HG02973 (cell line): ENCODE measurements at regions not wholly inside any gene's neighbourhood (a gene's known extent, or its start where the extent isn't known, plus 50 kb on each side); places are given as distances from the start of the nearest gene placed in this dataset.

Experiments
- ATAC-seq: cut with Tn5 transposase; IDR thresholded peaks from one replicate; pipeline ENCODE4 v1.9.1; 2021; ENCODE audit warnings: moderate library complexity; ENCODE audit not compliant: unreplicated experiment

DNA sequence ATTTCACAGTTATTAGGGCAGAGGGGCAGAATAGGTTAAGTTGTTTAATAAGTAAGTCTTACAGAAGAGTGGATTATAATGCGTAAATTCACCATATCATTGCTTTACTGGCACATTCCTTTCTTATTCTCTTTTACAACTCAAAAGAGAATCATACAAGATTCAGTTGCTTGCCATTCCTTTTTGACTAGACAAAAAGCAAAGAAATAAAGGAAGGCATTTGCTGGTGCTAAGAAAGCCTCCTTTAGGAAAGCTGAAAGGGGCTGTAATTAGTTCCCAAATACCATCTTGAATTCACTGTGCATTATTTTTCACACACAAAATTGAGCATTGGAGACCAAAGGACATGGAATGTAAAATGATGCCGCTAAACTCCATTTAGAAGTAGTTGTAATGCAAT is 499.3 kb downstream of the NXPH1 start:
- ATAC-seq = no peak

DNA sequence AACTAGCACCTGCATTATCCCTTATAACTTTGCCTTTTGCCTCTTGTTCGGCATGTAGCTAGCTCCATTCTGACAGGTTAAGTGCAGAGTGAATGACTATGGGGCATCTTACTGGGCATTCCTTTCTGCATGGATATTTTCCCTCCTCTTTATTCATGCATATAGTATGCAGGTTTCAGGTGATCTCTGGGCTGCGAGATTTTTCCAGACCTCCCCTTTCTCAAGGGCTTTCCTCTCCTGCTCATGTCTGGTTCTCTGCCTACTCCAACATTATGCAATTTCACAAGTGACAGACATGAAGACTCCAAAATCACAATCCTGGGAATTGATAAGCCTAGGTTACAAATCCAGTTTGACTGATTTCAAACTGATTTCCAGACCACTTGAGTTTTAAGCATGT is 503.8 kb downstream of the NXPH1 start:
- ATAC-seq = no peak

DNA sequence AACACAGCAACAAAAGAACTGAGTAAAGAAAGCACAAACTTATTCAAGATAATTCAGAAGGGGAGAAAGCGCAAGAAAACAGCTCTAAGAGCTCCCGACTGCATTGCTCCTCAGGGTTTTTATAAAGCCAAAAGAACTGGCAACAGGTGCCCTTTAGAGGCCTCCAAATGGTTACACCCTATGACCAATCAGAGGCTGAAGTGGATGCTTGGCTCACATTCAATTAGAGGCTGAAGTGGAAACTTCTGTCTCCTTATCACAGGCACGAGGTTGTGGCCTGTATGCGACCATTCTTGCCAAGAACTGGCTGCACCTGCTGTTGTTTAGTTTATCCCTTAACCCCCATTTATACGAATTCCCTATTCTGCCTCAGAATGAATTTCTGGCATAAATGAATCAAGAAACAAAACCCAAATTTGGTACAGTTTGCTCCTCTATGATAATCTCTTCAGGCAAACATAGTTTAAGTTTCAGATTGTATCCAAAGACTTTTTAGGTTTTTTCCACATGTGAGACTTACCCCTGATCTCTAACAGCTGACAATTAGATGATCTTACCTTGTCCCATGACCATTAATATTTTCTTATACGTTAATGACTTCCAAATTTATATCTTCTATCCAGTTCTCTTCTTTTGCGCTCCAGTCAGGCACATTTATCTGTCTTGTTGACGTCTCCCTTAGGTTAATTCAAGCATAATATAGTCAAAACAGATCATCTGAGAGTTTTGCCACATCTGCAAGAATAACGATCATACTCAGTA is 504.8 kb downstream of the NXPH1 start:
- no peak for ATAC-seq

DNA sequence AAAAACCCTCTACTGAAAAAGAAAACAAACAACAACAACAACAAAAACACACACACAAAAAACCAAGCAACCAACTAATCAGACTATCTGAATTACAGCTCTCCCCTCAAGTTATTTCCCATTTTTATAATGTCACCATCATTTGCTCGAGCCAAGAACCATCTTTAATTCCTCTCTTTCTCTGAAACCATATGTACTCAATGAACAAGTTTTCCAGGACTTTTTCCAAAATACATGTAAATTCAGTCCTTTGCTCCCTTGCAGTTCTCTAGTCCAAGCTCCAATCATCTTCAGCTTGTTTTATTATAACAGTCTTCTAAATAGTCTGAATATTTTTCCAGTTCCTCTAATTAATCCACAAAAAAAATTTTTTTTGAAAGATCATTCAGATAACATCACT is 506.0 kb downstream of the NXPH1 start:
- no peak for ATAC-seq

DNA sequence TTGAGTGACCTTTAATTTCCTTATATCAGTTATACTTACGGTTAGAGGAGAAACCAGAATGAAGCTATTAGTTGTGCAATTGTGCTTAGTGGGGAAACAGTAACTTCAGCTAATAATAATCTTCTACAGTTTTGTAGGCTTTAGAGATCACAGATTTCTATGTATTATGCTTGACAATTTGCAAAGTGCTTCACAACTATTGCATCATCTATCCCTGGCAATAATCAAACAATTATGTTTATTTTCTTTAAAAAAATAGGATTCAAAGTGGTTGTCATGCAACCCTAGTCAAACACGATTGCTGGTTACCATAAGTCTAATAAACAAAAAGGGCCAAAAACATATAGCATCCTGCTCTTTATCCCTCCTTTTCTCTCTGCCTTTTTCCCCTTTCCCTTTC is 530.3 kb downstream of the NXPH1 start:
- ATAC-seq = no peak

DNA sequence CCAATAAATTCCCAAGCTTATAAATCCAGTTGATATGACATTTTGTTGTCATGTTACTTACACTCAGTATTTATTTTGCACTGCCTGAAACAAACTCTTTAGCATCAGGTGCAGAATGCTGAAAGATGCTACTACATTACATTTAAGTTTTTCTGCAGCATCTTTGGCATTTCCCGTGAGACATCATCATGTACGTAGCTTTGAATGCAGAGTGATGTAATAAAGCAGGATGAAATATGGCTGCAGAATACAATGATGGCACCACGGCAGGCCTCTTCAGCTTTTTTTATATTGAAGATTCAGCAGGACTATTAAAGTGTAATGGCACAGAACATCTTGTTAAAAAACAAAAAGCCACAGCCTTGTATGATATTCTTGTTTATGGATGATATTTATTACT is 531.8 kb downstream of the NXPH1 start:
- no peak for ATAC-seq

DNA sequence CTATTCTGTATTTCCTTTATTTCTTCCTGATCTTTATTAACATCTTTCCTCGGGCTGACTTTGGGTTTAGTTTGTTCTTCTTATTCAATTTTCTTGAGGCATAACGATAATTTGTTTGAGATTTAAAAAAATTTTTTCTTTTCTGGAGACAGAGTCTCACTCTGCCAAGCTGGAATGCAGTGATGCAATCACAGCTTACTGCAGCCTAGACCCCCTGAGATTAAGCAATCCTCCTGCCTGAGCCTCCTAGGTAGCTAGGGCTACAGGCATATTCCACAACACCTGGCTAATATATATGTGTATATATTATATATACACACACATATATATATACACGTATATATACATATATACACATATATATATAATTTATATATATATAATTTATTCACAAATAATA is 540.2 kb downstream of the NXPH1 start:
- no peak for ATAC-seq

DNA sequence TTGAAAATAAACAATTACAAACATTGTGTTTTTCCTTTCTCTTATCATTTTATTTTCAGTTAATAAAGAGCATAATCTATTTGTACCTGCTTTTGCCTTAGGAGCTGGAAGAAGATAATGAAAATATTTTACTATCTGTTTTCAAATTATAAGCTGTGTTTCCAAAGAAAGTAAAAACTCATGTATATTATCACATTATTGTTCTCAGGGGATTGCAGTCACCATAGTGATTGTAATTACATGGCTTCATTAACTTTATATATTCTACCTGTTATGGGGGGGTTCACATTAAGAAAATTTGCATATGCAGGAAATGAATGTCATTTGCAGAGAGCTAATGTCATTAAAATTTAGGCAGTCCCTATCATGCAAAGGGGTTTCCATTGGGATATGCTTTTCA is 542.3 kb downstream of the NXPH1 start:
- ATAC-seq = no peak

DNA sequence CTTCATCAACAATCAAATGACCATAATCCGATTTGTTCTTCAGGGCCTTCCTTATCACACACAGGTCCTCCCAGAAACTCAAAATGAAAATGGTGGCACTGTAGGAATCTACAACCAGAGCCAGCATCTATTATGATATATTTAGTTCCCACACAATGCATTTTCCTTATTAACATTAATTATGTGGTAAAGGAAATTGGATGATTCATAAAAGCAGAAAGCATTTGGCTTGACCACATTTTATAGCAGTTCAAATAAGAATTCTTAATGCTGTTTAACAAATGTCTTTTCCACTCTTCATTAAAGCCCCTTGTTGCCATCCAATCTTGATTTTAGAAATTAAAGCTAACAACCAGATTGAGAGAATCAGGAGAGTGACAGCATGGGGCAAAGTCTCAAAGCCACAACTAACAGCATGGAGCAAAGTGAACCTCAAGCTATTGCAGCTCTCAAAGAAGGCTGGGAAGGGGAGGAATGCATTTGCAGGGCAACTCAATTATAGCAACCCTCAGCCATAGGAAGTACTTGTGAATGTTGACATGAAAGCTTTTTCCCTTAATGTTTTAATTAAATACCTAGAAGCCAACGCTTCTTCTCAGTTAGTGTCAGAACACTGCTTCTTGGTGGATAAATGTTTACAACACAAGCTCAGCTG is 549.1 kb downstream of the NXPH1 start:
- no peak for ATAC-seq

DNA sequence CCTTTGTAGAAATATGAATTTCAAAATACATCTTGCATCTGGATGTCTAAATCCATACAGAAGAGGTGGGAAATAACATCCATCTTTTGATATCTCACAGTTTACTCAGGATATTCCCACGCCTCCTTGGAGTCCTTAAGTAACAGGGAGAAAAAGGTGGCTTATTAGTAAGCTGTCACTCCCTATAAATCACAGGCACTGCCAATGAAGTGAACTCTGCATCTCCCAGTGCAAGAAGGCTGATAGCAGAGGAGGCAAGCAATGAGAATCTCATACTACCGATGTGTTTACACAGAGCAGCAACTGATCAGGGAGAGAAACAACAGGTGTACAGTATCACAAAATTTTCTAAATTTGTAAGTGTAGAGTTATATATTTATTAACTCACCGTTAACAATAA is 551.8 kb downstream of the NXPH1 start:
- ATAC-seq = no peak

DNA sequence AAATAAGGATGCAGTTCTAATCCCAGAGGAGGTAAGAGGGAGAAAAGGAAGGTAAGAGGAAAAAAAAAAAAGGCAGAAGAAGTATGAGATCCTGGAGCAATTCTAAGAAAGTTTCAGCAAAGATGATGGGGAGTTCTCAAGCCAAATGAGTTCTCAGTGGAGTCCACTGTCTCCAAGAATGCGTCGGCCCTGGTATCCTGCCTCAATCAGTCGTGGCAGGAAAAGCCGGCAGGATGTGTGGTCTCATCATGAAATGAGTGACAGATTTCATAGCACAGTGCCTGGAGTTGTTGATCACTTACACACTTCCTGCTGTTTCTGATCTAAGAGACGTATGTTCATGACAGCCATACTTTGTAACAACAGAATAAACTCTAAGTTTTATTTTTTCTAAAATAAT is 554.9 kb downstream of the NXPH1 start:
- ATAC-seq = no peak

DNA sequence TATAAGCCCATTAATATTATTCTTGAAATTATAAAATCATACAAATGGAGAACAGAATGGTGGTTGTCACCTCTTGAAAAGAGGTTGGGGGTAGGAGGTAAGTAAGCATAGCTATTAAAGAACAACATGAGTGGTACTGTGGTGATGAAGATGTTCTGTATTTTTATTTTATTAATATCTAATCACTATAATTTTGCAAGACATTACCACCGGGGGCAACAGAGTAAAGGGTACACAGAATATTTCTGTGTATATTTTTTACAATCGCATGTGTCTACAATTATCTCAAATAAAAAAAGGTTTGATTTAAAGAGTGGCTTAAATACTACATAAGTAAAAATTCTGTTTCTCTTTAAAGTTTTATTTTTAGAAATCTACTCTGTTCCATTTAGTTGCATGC is 557.8 kb downstream of the NXPH1 start:
- no peak for ATAC-seq

DNA sequence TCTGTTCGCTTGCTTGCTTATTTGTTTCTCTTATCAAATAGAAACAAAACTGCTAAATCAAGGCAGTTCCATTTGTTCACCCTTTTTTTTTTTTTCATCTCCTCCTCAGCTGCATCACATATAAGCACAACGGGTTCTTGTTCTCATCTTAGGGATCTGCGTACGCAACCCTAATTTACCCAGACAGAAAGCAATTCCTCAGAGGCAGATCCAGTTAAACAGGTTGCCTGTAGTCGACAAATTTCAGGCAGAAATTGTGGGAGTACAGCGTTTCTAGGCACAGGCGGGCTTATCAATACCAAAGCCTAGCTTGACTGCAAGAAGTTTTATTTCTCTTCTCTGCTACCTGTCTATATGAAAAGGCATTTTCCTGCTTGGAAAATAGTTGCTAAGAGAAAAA is 565.4 kb downstream of the NXPH1 start:
- ATAC-seq = no peak

DNA sequence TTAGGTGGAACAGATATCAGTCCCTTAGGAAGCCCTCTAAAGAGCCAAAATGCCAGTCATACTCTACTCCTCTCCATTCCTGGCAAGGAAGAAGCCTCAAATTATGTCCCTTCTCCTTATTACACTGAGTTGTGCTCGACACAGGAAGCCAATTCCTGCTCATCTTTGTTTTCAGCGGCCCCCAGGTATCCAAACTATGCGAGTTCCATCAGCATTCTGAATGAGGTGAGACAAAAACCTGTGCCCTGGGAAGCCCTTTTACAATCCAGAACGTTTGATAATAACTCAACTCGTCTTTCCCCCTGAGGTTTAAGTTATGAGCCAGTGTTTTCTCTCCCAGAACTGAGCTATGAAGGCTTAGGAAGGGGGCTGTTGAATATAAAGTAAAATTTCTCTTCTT is 580.5 kb downstream of the NXPH1 start:
- no peak for ATAC-seq

DNA sequence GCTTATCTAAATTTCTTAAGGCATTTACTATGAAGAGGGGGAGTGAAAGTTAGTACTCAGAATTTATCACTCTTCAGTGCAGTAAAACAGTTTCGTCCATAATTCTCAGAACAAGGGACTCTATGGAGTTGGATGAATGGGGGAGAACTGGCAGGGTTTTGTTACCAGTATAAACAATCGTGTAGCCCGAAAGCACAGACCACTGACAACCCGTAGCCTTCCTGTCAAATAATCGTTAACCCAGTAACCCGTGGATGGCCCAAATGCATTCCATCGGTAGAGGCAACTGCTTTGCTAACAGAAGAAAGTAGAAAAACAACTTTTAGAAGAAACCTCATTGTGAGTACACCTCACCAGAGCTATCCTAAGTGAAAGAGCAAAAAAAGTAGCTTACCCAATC is 583.9 kb downstream of the NXPH1 start:
- no peak for ATAC-seq

DNA sequence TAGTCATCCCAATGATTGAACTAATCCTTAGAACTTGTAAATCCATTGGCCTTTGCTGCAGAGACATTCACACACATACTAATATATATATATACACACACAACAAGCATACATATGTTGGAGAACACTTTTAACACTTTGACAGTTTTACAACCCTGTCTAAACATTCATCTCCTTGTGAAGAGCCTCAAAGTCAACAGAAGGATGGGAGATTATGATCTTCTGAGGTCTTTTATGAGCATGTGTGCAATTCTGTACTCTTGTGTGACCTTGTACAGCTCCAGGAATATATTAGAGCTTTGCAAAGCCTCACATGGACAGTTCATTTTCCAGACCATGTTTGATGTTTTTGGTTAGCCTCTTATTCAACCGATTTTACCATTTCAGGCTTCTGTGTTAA is 589.0 kb downstream of the NXPH1 start:
- no peak for ATAC-seq

DNA sequence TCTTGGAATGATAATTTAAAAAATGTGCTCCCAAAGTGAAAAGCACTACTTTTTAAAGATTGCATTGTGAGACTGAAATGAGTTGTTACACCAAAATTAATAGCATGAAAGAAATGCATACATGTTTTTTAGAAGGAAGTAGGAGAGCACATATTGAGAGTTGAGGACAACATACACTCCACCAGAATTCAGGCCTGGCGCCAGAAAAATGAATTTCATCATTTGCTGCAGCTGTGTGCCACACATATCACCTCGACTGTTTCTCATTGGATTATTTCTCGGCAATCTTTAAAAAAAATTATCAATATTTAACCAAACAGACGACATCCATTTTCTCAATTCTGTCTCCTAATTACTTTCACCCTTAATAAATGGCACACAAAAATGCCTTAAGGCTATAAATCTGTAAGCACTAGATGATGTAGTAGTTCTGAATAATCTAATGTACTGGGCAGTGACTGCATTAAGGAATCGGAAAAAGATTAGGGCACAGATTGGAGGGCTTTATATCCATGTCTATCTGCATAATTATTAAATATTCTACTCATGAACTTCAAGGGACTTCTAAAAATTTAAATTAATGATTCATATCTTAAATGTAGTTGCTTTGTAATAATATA is 590.4 kb downstream of the NXPH1 start:
- ATAC-seq = no peak

DNA sequence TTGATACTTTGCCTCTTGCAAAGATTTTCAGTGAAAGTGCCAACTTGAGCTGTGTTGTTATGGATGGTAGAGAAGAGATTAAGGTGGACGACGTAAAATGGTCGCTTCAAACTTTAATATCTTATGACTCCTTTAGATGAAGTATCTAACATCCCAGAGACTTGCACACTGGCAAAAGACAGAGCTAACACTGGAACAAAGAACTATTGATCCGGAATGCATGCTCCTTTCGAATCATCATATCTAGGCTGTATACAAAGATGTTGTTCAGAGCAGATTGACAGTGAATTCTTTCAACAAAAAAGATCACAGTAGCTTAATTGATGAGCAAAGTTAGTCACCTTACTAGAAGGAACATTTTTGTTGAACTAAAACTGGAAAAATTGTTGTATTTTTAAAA is 592.7 kb downstream of the NXPH1 start:
- ATAC-seq = no peak

DNA sequence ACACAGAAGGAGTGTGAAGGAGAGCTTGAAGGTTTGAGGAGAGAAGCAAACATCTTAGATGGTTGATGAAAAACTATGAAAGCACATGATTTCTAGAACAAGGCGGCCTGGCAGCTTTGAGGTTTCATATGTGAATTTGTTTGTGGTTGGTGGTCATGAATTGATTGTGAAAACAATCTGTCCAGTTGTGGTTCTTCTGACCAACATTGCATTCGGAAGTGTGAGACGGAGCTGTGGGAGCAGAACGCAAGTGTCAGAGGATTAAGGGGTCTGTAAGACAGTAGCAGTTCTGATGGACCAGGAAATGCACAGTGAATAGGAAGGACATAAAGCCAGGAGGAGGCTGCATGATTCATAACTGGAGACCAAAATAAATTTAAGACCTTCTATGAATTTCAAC is 594.6 kb downstream of the NXPH1 start:
- ATAC-seq = no peak

DNA sequence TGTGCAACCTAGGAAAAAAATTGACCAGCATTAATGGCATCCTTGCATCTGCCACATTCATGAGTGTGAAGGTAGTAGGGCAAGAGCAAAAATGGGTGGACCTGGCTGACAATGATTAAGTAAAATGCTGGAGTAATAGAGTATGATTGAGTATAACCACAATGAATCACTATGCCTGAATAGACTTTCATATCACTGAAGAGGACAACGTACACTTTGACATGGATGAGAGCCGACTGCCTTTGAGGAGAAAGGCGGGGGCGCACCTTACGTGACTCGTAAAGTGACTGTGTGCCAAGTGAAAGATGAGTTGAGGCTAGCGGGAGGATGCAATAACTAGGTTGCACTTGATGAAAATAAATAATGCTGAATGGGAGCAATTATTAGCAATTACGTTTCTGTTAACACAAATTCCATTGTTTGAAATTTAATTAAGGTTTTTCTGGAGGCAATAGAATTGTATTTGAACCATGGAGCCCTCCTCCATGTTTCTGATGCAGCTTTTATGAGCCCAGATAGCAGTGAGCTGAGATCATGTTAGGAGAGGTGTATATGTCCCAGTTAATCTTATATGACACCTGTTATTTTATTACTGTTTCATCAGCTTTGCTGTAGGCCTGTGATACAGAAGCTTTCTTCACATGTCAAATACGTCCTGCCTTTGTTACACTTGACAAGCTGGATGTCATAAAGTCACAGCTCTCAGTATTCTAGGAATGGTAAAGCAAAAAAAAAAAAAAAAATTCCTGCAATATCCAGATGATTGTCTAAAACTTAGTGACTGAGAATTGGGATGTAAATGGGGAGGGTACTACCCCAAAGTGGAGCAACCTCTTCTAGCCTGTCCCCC is 596.5 kb downstream of the NXPH1 start:
- ATAC-seq = no peak

DNA sequence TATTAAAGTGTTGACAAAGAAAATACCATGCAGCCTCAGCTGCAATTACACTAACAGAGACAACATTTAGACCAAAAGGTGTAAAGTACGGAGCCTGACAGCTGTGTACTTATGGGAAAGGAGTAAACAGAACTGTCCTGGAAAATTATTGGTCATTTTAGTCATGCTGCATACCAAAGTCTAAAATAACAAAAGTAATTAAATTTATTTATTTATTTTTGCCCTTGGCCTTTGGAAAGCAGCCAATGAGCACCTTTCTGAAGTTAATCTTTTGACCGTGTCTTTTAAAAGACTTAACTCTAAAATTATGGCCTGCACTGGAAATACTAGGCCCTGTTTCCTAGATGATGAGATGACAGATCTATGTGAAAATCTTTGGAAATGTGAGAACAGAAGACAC is 597.6 kb downstream of the NXPH1 start:
- no peak for ATAC-seq

DNA sequence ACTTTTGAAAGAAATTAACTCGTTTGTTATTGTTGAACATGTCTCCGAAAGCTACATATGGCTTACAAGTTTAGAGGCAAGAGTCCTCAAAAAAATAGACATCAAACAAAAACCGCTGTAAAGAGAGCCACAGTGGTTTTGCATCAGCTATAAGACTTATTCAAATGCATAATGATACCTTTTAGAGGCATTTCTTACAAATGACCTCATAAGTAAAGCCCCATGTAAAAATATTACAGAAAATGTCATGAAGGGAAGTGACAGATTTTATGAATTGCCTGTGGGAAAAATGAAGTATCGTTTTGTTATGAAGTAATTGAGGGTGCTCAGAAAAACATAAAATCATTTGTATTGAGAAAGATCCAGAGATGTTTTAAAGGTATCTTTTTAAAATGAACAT is 598.0 kb downstream of the NXPH1 start:
- ATAC-seq = no peak
